ENCODE measurements at regions not wholly inside any gene's neighbourhood (a gene's known extent, or its start where the extent isn't known, plus 50 kb on each side); places are given as distances from the start of the nearest gene placed in this dataset.

GRCh38 chr7:37546677-37547076 lies 98.0 kb upstream of the ELMO1 start:
- H3K27me3 Mint-ChIP-seq (ENCODE audit: low read depth in 3 of 3): peaks cover 0 to 7% (median 1%) of the 10 kb centered on the region in 3 donors
- no peak overlapping the region for H3K27ac ChIP-seq (ENCODE audit: low read depth in 1 of 2, low read length in 2 of 2)
- H3K27me3 ChIP-seq (ENCODE audit: control insufficient read depth in 2 of 2, insufficient read depth in 2 of 2, low read length in 2 of 2): no peaks in the 10 kb centered on the region
- no peak overlapping the region for H2AFZ ChIP-seq (ENCODE audit: insufficient read depth, low read depth, low read length, poor library complexity, severe bottlenecking)
- TF ChIP-seq CTCF (IDR thresholded peaks at IDR 0.05): no peak
- H3K4me1 ChIP-seq (ENCODE audit: control insufficient read depth in 1 of 2, insufficient read depth in 2 of 2, low read length in 2 of 2): no peaks in the 10 kb centered on the region
- no peak overlapping the region for H3K4me2 ChIP-seq (replicated peaks; ENCODE audit: extremely low read depth, low read length, poor library complexity, severe bottlenecking)
- WGBS (ENCODE audit: insufficient coverage): 100% methylated on average over 1 of the region's 3 CpGs
- intact Hi-C loops (cut with micrococcal nuclease): no loop called here
- H3K4me1 Mint-ChIP-seq: peaks cover 1% of the 10 kb centered on the region
- H3K4me3 Mint-ChIP-seq: no peak overlapping the region
- no peaks in the 10 kb centered on the region for H3K9me3 ChIP-seq (replicated peaks in 1 of 2; ENCODE audit: control insufficient read depth in 1 of 2, insufficient read depth in 1 of 2, low read length in 2 of 2)
- H4K20me1 ChIP-seq (ENCODE audit: insufficient read depth, low read length): no peaks in the 10 kb centered on the region
- no peak overlapping the region for H3K9ac ChIP-seq (ENCODE audit: insufficient read depth, low read length, poor library complexity, severe bottlenecking)
- no peaks in the 10 kb centered on the region for H3K36me3 Mint-ChIP-seq
- peaks cover 0 to 4% (median 2%) of the 10 kb centered on the region in 7 donors for H3K9me3 Mint-ChIP-seq
- no peak overlapping the region for H3K27ac Mint-ChIP-seq
- no peaks in the 10 kb centered on the region for H3K79me2 ChIP-seq (ENCODE audit: insufficient read depth, low read length)
- H3K36me3 ChIP-seq (replicated peaks in 1 of 2; ENCODE audit: control insufficient read depth in 1 of 2, insufficient read depth in 2 of 2, low read length in 2 of 2): no peaks in the 10 kb centered on the region
- H3K4me3 ChIP-seq (replicated peaks in 1 of 3; ENCODE audit: low read depth in 2 of 3, low read length in 3 of 3): no peak overlapping the region
- DNase-seq: no peak

DNA sequence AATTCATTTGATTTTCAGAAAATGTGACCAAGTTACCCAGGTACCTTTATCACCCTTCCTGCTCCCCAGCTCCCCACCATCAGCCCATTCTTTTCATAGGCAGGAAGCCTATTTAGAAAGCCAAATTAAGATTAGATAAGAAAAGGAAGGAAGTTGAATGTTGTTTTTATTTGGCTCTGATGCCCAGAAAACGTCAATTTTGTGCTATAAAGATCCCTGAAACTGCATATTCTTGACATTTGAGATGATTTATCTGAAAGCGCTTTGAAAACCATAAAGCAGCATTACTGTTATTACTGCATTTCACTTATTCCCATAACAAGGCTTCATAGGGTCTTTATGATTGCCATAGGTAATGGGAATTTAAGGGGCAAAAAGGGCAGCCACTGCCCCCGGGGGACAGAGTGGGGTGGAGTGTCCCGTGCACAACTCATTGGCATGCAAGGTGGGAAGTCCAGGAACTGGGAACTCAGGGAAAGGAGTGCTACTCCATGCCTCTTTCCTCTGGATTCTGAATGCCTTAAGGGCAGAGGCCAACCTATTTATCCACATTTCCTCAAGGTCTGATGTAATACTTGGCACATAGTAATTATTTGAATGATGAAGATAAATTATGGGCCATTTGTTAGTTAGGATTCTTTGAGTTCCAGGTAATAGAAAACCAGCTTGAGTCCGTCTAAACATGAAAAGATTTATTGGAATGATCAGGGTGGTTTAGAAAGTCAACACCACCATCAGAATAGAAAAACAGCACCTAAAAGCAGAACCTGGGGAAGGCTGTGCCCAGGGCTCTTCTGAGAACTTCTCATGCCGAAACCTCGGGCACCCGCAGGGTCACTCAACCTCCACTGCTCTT lies 100.6 kb upstream of the ELMO1 start:
- H3K4me1 ChIP-seq (ENCODE audit: control insufficient read depth in 1 of 2, insufficient read depth in 2 of 2, low read length in 2 of 2): no peaks in the 10 kb centered on the region
- no peaks in the 10 kb centered on the region for H4K20me1 ChIP-seq (ENCODE audit: insufficient read depth, low read length)
- H3K4me1 Mint-ChIP-seq: peaks cover 6% of the 10 kb centered on the region
- DNase-seq: no peak
- intact Hi-C loops (cut with micrococcal nuclease): no loop called here
- H3K36me3 ChIP-seq (replicated peaks in 1 of 2; ENCODE audit: control insufficient read depth in 1 of 2, insufficient read depth in 2 of 2, low read length in 2 of 2): no peaks in the 10 kb centered on the region
- no peak overlapping the region for H3K27ac ChIP-seq (ENCODE audit: low read depth in 1 of 2, low read length in 2 of 2)
- H3K79me2 ChIP-seq (ENCODE audit: insufficient read depth, low read length): no peaks in the 10 kb centered on the region
- peak overlapping the region; percentile 17 for H3K4me2 ChIP-seq (replicated peaks; ENCODE audit: extremely low read depth, low read length, poor library complexity, severe bottlenecking)
- WGBS (ENCODE audit: insufficient coverage): 82% methylated on average over 3 of the region's 8 CpGs
- H3K27ac Mint-ChIP-seq: peak overlapping the region in 1 of 7 donors; percentile 57
- H2AFZ ChIP-seq (ENCODE audit: insufficient read depth, low read depth, low read length, poor library complexity, severe bottlenecking): no peak overlapping the region
- H3K27me3 Mint-ChIP-seq (ENCODE audit: low read depth in 3 of 3): peaks cover 1 to 9% (median 1%) of the 10 kb centered on the region in 3 donors
- H3K36me3 Mint-ChIP-seq: no peaks in the 10 kb centered on the region
- H3K9me3 Mint-ChIP-seq: peaks cover 0 to 5% (median 1%) of the 10 kb centered on the region in 7 donors
- no peak overlapping the region for H3K9ac ChIP-seq (ENCODE audit: insufficient read depth, low read length, poor library complexity, severe bottlenecking)
- H3K4me3 ChIP-seq (replicated peaks in 1 of 3; ENCODE audit: low read depth in 2 of 3, low read length in 3 of 3): no peak overlapping the region
- H3K4me3 Mint-ChIP-seq: no peak overlapping the region
- no peaks in the 10 kb centered on the region for H3K9me3 ChIP-seq (replicated peaks in 1 of 2; ENCODE audit: control insufficient read depth in 1 of 2, insufficient read depth in 1 of 2, low read length in 2 of 2)
- no peak for TF ChIP-seq CTCF (IDR thresholded peaks at IDR 0.05)
- H3K27me3 ChIP-seq (ENCODE audit: control insufficient read depth in 2 of 2, insufficient read depth in 2 of 2, low read length in 2 of 2): no peaks in the 10 kb centered on the region
